HEK293 (cell line): ENCODE measurements at regions not wholly inside any gene's neighbourhood (a gene's known extent, or its start where the extent isn't known, plus 50 kb on each side); places are given as distances from the start of the nearest gene placed in this dataset.

Experiments
- CTCF ChIA-PET: fragments of 350-600 bp; formaldehyde crosslinking; extraction: SDS; loops from one replicate; lab custom pipeline; 2021; ENCODE audit warnings: antibody characterized with exemption; lab: Yijun Ruan, JAX
- POLR2A ChIA-PET: fragments of 300-600 bp; formaldehyde crosslinking; extraction: SDS; loops from one replicate; lab custom pipeline; 2020; ENCODE audit warnings: antibody characterized with exemption, inconsistent platforms; lab: Yijun Ruan, JAX
- H3K27ac ChIP-seq: fragments of 200-500 bp; sonication (Bioruptor generic); 2 replicates; pipeline ENCODE4 v1.5.1; 2014; ENCODE audit warnings: low read depth, low read length, control low read depth, inconsistent platforms; ENCODE audit errors: extremely low read depth
- H3K36me3 ChIP-seq, 2 experiments: fragments of 200-500 bp in 1 of 2; sonication (Bioruptor generic) in 1 of 2; 1 replicate in 1 of 2; 2 replicates in 1 of 2; pipeline ENCODE4 v1.5.1; 2014 to 2017; ENCODE audit warnings: inconsistent platforms in 2 of 2, low read length in 2 of 2; ENCODE audit not compliant: control insufficient read depth in 2 of 2, insufficient read depth in 1 of 2
- H3K4me1 ChIP-seq: fragments of 200-500 bp; sonication (Bioruptor generic); 2 replicates; pipeline ENCODE4 v1.5.1; 2014; ENCODE audit warnings: mild to moderate bottlenecking, low read length, inconsistent platforms; ENCODE audit not compliant: control insufficient read depth, insufficient read depth
- H3K4me3 ChIP-seq: 2 replicates; pipeline ENCODE4 v1.5.1; 2011; ENCODE audit warnings: low read depth, mild to moderate bottlenecking, control low read depth, low read length, moderate library complexity
- H3K9me3 ChIP-seq: fragments of 200-500 bp; sonication (Bioruptor generic); 2 replicates; pipeline ENCODE4 v1.5.1; 2014; ENCODE audit warnings: low read depth, low read length, inconsistent platforms; ENCODE audit not compliant: control insufficient read depth, insufficient read depth
- CTCF ChIP-seq: fragments of 450-650 bp; formaldehyde crosslinking; IDR thresholded peaks from 2 replicates; pipeline ENCODE4 v1.5.1; 2016; ENCODE audit warnings: missing biosample characterization, missing genetic modification characterization
- EGR2 ChIP-seq: fragments of 450-650 bp; formaldehyde crosslinking; IDR thresholded peaks from 2 replicates; pipeline ENCODE4 v1.5.1; 2016; ENCODE audit warnings: low read depth, missing biosample characterization, missing genetic modification characterization
- INSM2 ChIP-seq: fragments of 450-650 bp; formaldehyde crosslinking; IDR thresholded peaks from 2 replicates; pipeline ENCODE4 v1.5.1; 2016; ENCODE audit warnings: missing biosample characterization, missing genetic modification characterization
- MZF1 ChIP-seq: fragments of 450-650 bp; formaldehyde crosslinking; IDR thresholded peaks from 2 replicates; pipeline ENCODE4 v1.5.1; 2017; ENCODE audit warnings: missing biosample characterization, missing genetic modification characterization, borderline replicate concordance
- SCRT1 ChIP-seq: fragments of 450-650 bp; formaldehyde crosslinking; IDR thresholded peaks from 2 replicates; pipeline ENCODE4 v1.5.1; 2016; ENCODE audit warnings: missing biosample characterization, missing genetic modification characterization, borderline replicate concordance
- TCF7L2 ChIP-seq: IDR thresholded peaks from 2 replicates; pipeline ENCODE4 v1.6.1; 2011; ENCODE audit warnings: low read depth, mild to moderate bottlenecking, inconsistent platforms, low read length, moderate library complexity, borderline replicate concordance
- TRIM28 ChIP-seq: IDR thresholded peaks from 2 replicates; pipeline ENCODE4 v1.6.1; 2011; ENCODE audit warnings: low read length, control low read depth, borderline replicate concordance
- ZBTB10 ChIP-seq: fragments of 450-650 bp; formaldehyde crosslinking; IDR thresholded peaks from 2 replicates; pipeline ENCODE4 v1.5.1; 2016; ENCODE audit warnings: missing biosample characterization, missing genetic modification characterization
- ZBTB17 ChIP-seq: fragments of 450-650 bp; formaldehyde crosslinking; IDR thresholded peaks from 2 replicates; pipeline ENCODE4 v1.5.1; 2016; ENCODE audit warnings: missing biosample characterization, missing genetic modification characterization
- ZIC2 ChIP-seq: fragments of 450-650 bp; formaldehyde crosslinking; IDR thresholded peaks from 2 replicates; pipeline ENCODE4 v1.5.1; 2016; ENCODE audit warnings: missing biosample characterization, missing genetic modification characterization
- ZNF169 ChIP-seq: fragments of 450-650 bp; formaldehyde crosslinking; IDR thresholded peaks from 2 replicates; pipeline ENCODE4 v1.5.1; 2016; ENCODE audit warnings: missing biosample characterization, missing genetic modification characterization
- ZNF174 ChIP-seq: fragments of 450-650 bp; formaldehyde crosslinking; IDR thresholded peaks from 2 replicates; pipeline ENCODE4 v1.5.0; 2017; ENCODE audit warnings: missing biosample characterization, mild to moderate bottlenecking, missing genetic modification characterization
- ZNF501 ChIP-seq: fragments of 450-650 bp; formaldehyde crosslinking; IDR thresholded peaks from 2 replicates; pipeline ENCODE4 v1.5.1; 2016; ENCODE audit warnings: missing biosample characterization, missing genetic modification characterization
- ZNF544 ChIP-seq: fragments of 450-650 bp; formaldehyde crosslinking; IDR thresholded peaks from 2 replicates; pipeline ENCODE4 v1.5.0; 2017; ENCODE audit warnings: missing biosample characterization, missing genetic modification characterization
- ZNF639 ChIP-seq: fragments of 450-650 bp; formaldehyde crosslinking; IDR thresholded peaks from 2 replicates; pipeline ENCODE4 v1.5.1; 2016; ENCODE audit warnings: missing biosample characterization, missing genetic modification characterization
- ZNF701 ChIP-seq: fragments of 450-650 bp; formaldehyde crosslinking; IDR thresholded peaks from 2 replicates; pipeline ENCODE4 v1.5.1; 2016; ENCODE audit warnings: missing biosample characterization, missing genetic modification characterization
- ZSCAN4 ChIP-seq: fragments of 450-650 bp; formaldehyde crosslinking; IDR thresholded peaks from 2 replicates; pipeline ENCODE4 v1.5.1; 2017; ENCODE audit warnings: missing biosample characterization, missing genetic modification characterization
- ZXDB ChIP-seq: fragments of 450-650 bp; formaldehyde crosslinking; IDR thresholded peaks from 2 replicates; pipeline ENCODE4 v1.5.1; 2016; ENCODE audit warnings: missing biosample characterization, missing genetic modification characterization

GRCh38 chr9:107175816-107176435 is 107.2 kb upstream of the RAD23B start:
- Histone ChIP-seq H3K4me1 (no peaks in the 10 kb centered on the region), H3K36me3 (no peaks in the 10 kb centered on the region), H3K4me3 (no peak overlapping the region), H3K27ac (no peak overlapping the region), H3K9me3 (no peaks in the 10 kb centered on the region)
- CTCF ChIA-PET = interaction anchor here (0.6 to 1.4 kb wide), 7 partner anchors 9 to 589 kb away, joined by 3 to 6 read pairs (median 3); no protein-coding TSS in a partner anchor
- no peak for TF ChIP-seq CTCF (tag by site-specific recombination)
- no peak for TF ChIP-seq ZNF501 (tag by site-specific recombination)
- no peak for TF ChIP-seq ZNF169 (tag by site-specific recombination)
- no peak for TF ChIP-seq ZNF701 (tag by site-specific recombination)
- TF ChIP-seq TRIM28 = no peak
- no peak for TF ChIP-seq ZBTB10 (tag by site-specific recombination)
- TF ChIP-seq ZBTB17 (tag by site-specific recombination) = no peak
- no peak for TF ChIP-seq ZIC2
- TF ChIP-seq ZNF544 (tag by site-specific recombination) = no peak
- TF ChIP-seq ZSCAN4 = no peak
- TF ChIP-seq ZNF174 (tag by site-specific recombination) = no peak
- no peak for TF ChIP-seq SCRT1 (tag by site-specific recombination)
- TF ChIP-seq TCF7L2 = no peak
- no peak for TF ChIP-seq MZF1 (tag by site-specific recombination)
- TF ChIP-seq ZNF639 (tag by site-specific recombination) = no peak
- TF ChIP-seq EGR2 (tag by site-specific recombination) = no peak
- no peak for TF ChIP-seq INSM2 (tag by site-specific recombination)
- TF ChIP-seq ZXDB (tag by site-specific recombination) = no peak
- POLR2A ChIA-PET = no interaction called here
